HG03064 (cell line): ENCODE measurements at regions not wholly inside any gene's neighbourhood (a gene's known extent, or its start where the extent isn't known, plus 50 kb on each side); places are given as distances from the start of the nearest gene placed in this dataset.
"Not testable (repeated sequence)": the region's sequence is repeated elsewhere in the genome, so short reads cannot be mapped to it uniquely, and the experiment has no call there.

Experiments used
- ATAC-seq: cut with Tn5 transposase; IDR thresholded peaks from one replicate; pipeline ENCODE4 v1.9.1; 2021; ENCODE audit warnings: low read depth; ENCODE audit not compliant: unreplicated experiment

DNA sequence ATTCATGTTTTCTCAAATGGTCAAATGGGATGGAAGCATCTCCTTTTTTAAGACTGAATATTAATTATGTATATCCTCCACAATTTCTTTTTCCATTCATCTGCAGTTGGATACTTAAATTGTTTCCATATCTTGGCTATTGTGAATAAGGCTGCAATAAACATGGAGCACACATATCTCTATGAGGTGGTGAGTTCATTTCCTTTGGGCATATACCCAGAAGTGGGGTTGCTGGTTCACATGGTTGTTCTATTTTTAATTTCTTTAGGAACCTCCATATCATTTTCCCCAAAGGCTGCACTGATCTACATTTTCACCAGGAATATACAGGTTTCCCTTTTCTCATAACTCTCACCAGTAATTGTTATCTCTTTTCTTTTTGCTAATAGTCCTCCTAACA is 566.3 kb downstream of the KCTD12 start:
- no peak for ATAC-seq

GRCh38 chr13:76316998-76317527 is 569.1 kb downstream of the KCTD12 start:
- ATAC-seq, result no peak

DNA sequence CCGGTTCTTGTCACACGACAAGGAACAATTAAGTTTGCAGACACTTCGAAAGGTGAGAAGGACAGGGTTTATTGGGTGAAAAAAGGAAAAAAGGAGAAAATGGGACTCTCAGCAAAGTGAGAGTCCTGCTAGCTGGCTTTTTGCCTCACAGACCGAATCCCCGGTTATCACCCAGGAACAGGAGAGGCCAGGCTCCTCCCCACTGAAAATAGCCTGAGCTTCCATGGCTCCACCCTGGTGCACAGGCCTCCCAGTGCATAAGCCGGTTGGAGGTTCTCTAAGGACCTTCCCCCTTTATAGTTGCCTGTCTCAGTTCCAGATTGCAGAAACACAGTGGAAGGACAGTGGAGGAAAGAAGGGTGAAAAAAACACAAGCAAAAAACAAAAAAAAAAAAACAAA is 571.7 kb downstream of the KCTD12 start:
- no peak for ATAC-seq

DNA sequence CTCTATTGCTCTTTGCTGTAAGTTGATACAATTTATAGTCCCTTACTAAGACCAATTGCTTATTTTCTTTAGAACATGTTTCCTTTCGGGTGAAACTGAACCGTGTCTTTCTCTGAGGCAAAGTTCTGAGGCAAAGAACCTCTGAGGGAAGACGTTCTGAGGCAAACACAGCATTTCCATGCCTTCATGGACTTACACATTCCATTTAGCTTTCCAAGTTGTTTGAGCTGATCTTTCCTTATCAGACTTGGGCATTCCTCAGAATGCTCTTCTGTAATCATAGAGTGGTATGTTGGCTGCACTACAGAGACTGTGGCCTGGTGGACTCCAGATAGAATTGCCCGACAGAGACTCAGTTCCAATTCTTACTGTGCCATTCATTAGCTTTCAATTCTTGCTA is 579.1 kb downstream of the KCTD12 start:
- ATAC-seq, result no peak

DNA sequence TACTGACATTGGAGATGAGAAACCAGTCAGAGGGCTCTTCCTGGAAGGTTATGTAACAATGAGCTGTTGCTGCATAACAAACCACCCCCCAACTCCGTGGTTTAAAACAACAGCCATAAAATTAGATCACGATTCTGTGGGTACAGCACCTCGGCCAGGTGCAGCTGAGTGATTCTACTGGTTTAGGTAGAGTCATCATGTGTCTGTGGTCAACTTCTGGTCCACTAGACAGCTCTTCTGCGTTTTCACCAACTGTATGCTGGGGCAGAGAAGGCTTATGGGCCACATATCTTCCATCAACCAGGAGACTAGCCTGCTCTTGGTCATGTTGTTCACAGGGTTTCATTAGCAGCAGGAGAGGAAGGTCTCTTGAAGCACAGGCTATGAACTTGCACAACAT is 585.5 kb downstream of the KCTD12 start:
- ATAC-seq, result no peak

DNA sequence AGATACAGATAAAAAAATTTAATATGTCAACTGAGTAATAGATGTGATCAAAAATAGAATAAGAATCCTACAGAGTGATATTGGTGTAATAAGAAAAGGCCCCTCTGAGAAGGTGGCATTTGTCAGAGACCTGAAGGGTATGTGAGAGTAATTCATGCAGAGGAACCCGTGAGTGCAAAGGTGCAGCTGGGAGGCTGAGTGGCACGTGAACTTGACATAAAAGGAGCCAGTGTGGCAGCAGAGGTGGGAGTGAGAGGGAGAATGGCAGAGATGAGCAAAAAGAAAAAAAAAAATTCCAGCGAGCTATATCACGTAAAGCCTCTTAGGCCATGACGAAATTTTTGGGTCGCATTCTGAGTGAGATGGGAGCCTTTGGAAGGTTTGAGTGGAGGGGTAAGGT is 588.9 kb downstream of the KCTD12 start:
- ATAC-seq, result no peak

- ATAC-seq, result no peak
Measured at GRCh38 chr13:76296751-76297150, 589.5 kb downstream of the KCTD12 start.

GRCh38 chr13:76295020-76295419 is 591.2 kb downstream of the KCTD12 start:
- not testable (repeated sequence) for ATAC-seq

DNA sequence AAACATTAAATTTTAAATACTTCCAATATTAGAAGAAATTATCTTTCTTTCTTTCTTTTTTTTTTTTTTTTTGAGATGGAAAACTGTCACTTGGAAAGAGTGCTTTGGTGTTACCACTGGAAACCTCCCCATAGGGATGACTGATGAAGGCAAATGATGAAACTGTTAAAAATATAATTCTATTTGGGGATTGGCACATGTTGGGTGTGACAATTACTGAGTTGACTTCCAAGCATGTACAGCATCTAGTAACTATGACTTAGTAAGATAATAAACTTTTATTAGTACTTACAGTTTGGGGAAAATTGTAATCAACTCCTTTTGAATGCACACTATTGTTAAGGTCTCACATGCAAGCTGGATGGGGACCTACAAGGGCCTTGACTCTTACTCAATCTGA is 592.5 kb downstream of the KCTD12 start:
- no peak for ATAC-seq

DNA sequence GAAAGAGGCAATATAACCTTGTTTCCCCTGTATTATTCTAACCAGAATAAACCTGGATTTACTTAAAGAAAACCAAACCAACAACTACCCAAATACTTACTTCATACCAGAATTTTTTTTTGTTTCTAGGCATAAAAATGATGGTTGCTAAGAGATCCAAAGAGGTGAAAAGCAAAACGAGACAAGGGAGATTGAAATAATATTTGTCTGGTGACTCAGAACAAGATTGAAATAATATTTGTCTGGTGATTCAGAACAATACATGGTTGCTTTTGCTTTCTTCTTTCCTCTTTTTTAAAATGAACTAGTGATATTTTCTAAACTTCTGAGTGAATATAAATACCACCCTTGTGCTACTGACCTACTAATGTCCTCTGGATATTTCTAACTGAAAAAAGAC is 592.9 kb downstream of the KCTD12 start:
- ATAC-seq, result no peak

- no peak for ATAC-seq
Measured at GRCh38 chr13:76292726-76293125, 593.5 kb downstream of the KCTD12 start.

- ATAC-seq, result no peak
Measured at GRCh38 chr13:76292031-76292430, 594.2 kb downstream of the KCTD12 start.

GRCh38 chr13:76289558-76289957 is 596.6 kb downstream of the KCTD12 start:
- no peak for ATAC-seq

DNA sequence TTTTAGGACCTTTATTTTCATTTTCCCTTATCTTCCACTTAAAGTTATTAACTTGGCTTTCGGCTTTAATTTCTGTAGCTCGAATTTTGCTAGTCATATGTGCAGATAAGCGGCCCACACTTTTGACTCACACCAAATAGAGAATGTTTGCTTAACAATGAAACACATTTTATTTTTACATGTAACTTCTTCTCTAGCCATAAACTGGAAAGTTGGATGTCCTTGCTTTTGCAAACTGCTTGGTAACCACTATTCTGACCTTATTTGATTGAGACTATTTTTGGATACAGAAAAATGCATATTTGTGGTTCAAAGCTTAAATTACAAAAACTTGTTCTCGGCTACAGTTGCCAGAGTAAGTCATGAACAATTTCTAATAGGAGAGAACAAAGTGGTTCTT is 600.0 kb downstream of the KCTD12 start:
- no peak for ATAC-seq

- ATAC-seq, result no peak
Measured at GRCh38 chr13:76285463-76285862, 600.7 kb downstream of the KCTD12 start.

GRCh38 chr13:76279766-76280165 is 606.4 kb downstream of the KCTD12 start:
- not testable (repeated sequence) for ATAC-seq

DNA sequence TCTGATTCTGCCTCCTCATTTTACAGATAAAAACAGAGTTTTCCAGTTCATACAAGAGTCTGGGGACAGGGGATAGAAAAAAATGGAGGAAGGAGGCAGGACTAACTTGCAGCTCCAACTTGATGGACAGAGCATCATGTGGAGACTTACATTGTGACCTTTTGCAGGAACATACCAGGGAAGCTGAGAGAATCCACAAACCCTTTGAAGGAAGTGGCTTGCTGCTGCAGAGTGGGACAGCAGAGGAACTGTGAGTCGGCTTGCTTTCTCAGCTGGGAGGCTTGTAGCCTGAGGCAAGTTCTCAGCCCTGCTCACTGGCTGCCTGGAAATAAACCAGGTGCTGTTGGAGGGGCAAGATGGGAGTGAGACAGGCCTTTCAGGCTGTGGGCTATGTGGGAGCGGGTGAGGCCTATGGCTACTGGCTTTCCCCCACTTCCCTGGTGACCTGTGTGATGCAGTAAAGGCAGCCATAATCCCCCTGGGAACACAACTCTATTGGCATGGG is 614.4 kb downstream of the KCTD12 start:
- ATAC-seq, result no peak

GRCh38 chr13:76268307-76268706 is 617.9 kb downstream of the KCTD12 start:
- ATAC-seq, result not testable (repeated sequence)

- ATAC-seq, result no peak
Measured at GRCh38 chr13:76267216-76267615, 619.0 kb downstream of the KCTD12 start.

GRCh38 chr13:76266561-76266960 is 619.6 kb downstream of the KCTD12 start:
- ATAC-seq, result no peak

DNA sequence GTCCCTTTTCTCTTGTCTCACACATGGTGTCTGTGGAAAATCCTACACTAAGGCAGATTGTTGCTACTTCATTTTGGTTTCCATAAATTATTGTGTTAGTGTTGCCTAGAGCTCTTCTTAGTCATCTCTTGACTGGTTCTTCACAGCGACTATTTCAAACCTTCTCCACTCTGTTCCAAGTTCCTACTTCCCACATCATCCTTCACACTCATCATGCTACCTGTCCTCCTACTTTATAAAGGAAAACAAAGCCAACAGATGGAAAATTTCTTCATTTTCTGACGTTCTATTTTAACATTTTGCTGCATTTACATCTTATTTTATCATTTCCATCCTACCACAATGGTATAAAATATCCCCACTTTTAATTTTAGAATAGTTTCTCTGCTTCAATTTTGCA is 614.1 kb downstream of the LMO7 start:
- ATAC-seq, result no peak

GRCh38 chr13:76245920-76246319 is 609.8 kb downstream of the LMO7 start:
- no peak for ATAC-seq

DNA sequence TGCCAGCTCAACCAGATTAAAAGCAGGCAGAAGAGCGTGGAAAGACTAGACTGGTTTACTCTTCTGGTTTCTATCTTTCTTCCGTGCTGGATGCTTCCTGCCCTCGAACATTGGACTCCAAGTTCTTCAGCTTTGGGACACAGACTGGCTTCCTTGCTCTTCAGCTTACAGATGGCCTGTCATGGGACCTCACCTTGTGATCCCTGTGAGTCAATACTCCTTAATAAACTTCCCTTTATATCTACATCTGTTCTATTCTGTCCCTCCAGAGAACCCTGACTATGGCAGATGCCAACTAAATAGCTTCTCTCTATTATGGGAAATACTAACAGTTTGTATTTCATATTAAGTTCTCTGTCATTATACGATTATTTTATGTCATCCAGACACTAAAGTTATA is 609.1 kb downstream of the LMO7 start:
- ATAC-seq, result no peak
